Brain microvascular endothelial cell (primary cell): ENCODE measurements at regions not wholly inside any gene's neighbourhood (a gene's known extent, or its start where the extent isn't known, plus 50 kb on each side); places are given as distances from the start of the nearest gene placed in this dataset.

Experiments used
- DNase-seq: peaks from one replicate; pipeline ENCODE4 v3.0.0-alpha.2; 2020
- H3K27ac ChIP-seq: fragments of 250-450 bp; sonication (Bioruptor Pico); 2 replicates; pipeline ENCODE4 v1.5.1; 2020; ENCODE audit warnings: mild to moderate bottlenecking, moderate library complexity
- H3K27me3 ChIP-seq: fragments of 250-450 bp; sonication (Bioruptor Pico); replicated peaks from 2 replicates; pipeline ENCODE4 v1.5.1; 2020; ENCODE audit warnings: mild to moderate bottlenecking
- H3K36me3 ChIP-seq: fragments of 250-450 bp; sonication (Bioruptor Pico); replicated peaks from 2 replicates; pipeline ENCODE4 v1.5.1; 2020; ENCODE audit warnings: mild to moderate bottlenecking
- H3K4me3 ChIP-seq: 2 replicates; pipeline ENCODE4 v1.5.1; 2011; ENCODE audit warnings: low read depth, mild to moderate bottlenecking, control low read depth, low read length, moderate library complexity
- CTCF ChIP-seq: IDR thresholded peaks from 2 replicates; pipeline ENCODE4 v1.5.1; 2011; ENCODE audit warnings: low read depth, mild to moderate bottlenecking, moderate library complexity, low read length, control low read depth, inconsistent platforms; ENCODE audit errors: missing control alignments
- in situ Hi-C: cut with HindIII; loops from 2 replicates; pipeline ENCODE4 v1.10.0; 2017; ENCODE audit warnings: low sequenced_read_pairs, low pct_ligation_motif_present

- Histone ChIP-seq H3K4me3 (no peak overlapping the region), H3K27ac (no peak overlapping the region), H3K27me3 (no peaks in the 10 kb centered on the region), H3K36me3 (no peaks in the 10 kb centered on the region)
- in situ Hi-C loops: no loop called here
- peak; percentile 81 for TF ChIP-seq CTCF
- peak; percentile 49 for DNase-seq
These were observed 205.2 kb downstream of the BMP7 start for GRCh38 chr20:57061051-57061900.

- no peak for DNase-seq
- Histone ChIP-seq H3K36me3 (no peaks in the 10 kb centered on the region), H3K4me3 (no peak overlapping the region), H3K27me3 (no peaks in the 10 kb centered on the region), H3K27ac (no peak overlapping the region)
- TF ChIP-seq CTCF: no peak
- in situ Hi-C loops: no loop called here
These were observed 204.2 kb downstream of the BMP7 start for GRCh38 chr20:57062241-57062640.

GRCh38 chr20:57062696-57063270 is 203.7 kb downstream of the BMP7 start:
- H3K27me3 ChIP-seq: no peaks in the 10 kb centered on the region
- no peak overlapping the region for H3K4me3 ChIP-seq
- TF ChIP-seq CTCF: no peak
- no peak for DNase-seq
- in situ Hi-C loops: no loop called here
- H3K36me3 ChIP-seq: no peaks in the 10 kb centered on the region
- H3K27ac ChIP-seq: no peak overlapping the region

- TF ChIP-seq CTCF: no peak
- no peak overlapping the region for H3K4me3 ChIP-seq
- no peaks in the 10 kb centered on the region for H3K27me3 ChIP-seq
- H3K27ac ChIP-seq: no peak overlapping the region
- in situ Hi-C loops: no loop called here
- DNase-seq: no peak
- H3K36me3 ChIP-seq: no peaks in the 10 kb centered on the region
These were observed 201.6 kb downstream of the BMP7 start for GRCh38 chr20:57064836-57065235.

GRCh38 chr20:57065646-57066045 is 200.8 kb downstream of the BMP7 start:
- Histone ChIP-seq H3K4me3 (no peak overlapping the region), H3K36me3 (no peaks in the 10 kb centered on the region), H3K27me3 (no peaks in the 10 kb centered on the region), H3K27ac (no peak overlapping the region)
- in situ Hi-C loops: no loop called here
- peak; percentile 24 for DNase-seq
- TF ChIP-seq CTCF: no peak
